Endothelial cell of umbilical vein (primary cell): ENCODE measurements at regions not wholly inside any gene's neighbourhood (a gene's known extent, or its start where the extent isn't known, plus 50 kb on each side); places are given as distances from the start of the nearest gene placed in this dataset.

Source experiments
- BruUV-seq: library from RNA; stranded (reverse); fragments of 400-500 nt; replicated peaks from 2 replicates; lab custom pipeline; 2021; lab: Mats Ljungman, UMichigan
- CTCF ChIA-PET: fragments of 300-600, 350-600 bp; sonication (Branson Sonifier 250); formaldehyde crosslinking; loops from one replicate; lab custom pipeline; 2021; ENCODE audit warnings: antibody characterized with exemption, inconsistent platforms; lab: Charles Lee
- POLR2A ChIA-PET: fragments of 300-600, 350-600 bp; sonication (Branson Sonifier 250); formaldehyde crosslinking; loops from one replicate; lab custom pipeline; 2021; ENCODE audit warnings: antibody characterized with exemption, inconsistent platforms; lab: Charles Lee
- DNase-seq: peaks from one replicate; pipeline ENCODE4 v3.0.0-alpha.2; 2011; ENCODE audit warnings: low read depth, low spot score
- FAIRE-seq: peaks from 2 replicates; lab custom pipeline; 2011; peaks lifted over from hg19 to GRCh38; lab: Jason Lieb, UNC
- H2AFZ ChIP-seq: 2 replicates; pipeline ENCODE4 v1.6.0; 2012; ENCODE audit warnings: low read depth, low read length, control low read depth, inconsistent platforms
- H3K27ac ChIP-seq: 2 replicates; pipeline ENCODE4 v1.5.1; 2011; ENCODE audit warnings: low read depth, mild to moderate bottlenecking, control low read depth, low read length, moderate library complexity; ENCODE audit not compliant: insufficient read depth
- H3K27me3 ChIP-seq, 2 experiments: 2 replicates each; pipeline versions ENCODE4 v1.6.0 to v1.6.1; 2011; ENCODE audit warnings: low read length in 2 of 2, mixed read lengths in 1 of 2; ENCODE audit not compliant: control insufficient read depth in 2 of 2, insufficient read depth in 2 of 2
- H3K36me3 ChIP-seq, 2 experiments: 2 replicates in 1 of 2; 3 replicates in 1 of 2; pipeline ENCODE4 v1.5.1; 2011; ENCODE audit warnings: low read length in 2 of 2, mild to moderate bottlenecking in 1 of 2, moderate library complexity in 1 of 2; ENCODE audit not compliant: control insufficient read depth in 2 of 2, insufficient read depth in 2 of 2; ENCODE audit errors: extremely low read depth in 1 of 2
- H3K4me1 ChIP-seq: 3 replicates; pipeline ENCODE4 v1.5.1; 2011; ENCODE audit warnings: mild to moderate bottlenecking, low read length; ENCODE audit not compliant: control insufficient read depth, insufficient read depth; ENCODE audit errors: extremely low read depth
- H3K4me2 ChIP-seq: 2 replicates; pipeline ENCODE4 v1.6.1; 2011; ENCODE audit warnings: low read length, control low read depth, mixed read lengths; ENCODE audit not compliant: insufficient read depth
- H3K4me3 ChIP-seq, 3 experiments: fragments of 200-600 bp in 1 of 3; sonication (generic), shearing (Covaris generic) in 1 of 3; replicated peaks in 1 of 3; 2 replicates each; pipeline ENCODE4 v1.5.1; 2011 to 2016; ENCODE audit warnings: control low read depth in 3 of 3, low read length in 3 of 3, mild to moderate bottlenecking in 2 of 3, inconsistent platforms in 1 of 3, low read depth in 1 of 3, moderate library complexity in 1 of 3; ENCODE audit not compliant: insufficient read depth in 1 of 3
- H3K79me2 ChIP-seq: 2 replicates; pipeline ENCODE4 v1.6.0; 2012; ENCODE audit warnings: low read length, inconsistent platforms; ENCODE audit not compliant: control insufficient read depth, insufficient read depth
- H3K9ac ChIP-seq: replicated peaks from 2 replicates; pipeline ENCODE3; 2011; ENCODE audit warnings: low read length, control low read depth; ENCODE audit not compliant: insufficient read depth; ENCODE audit errors: extremely low read depth
- H3K9me1 ChIP-seq: replicated peaks from 3 replicates; pipeline ENCODE4 v1.6.0; 2011; ENCODE audit warnings: mild to moderate bottlenecking, low read length; ENCODE audit not compliant: control insufficient read depth, insufficient read depth; ENCODE audit errors: extremely low read depth
- H3K9me3 ChIP-seq: replicated peaks from 2 replicates; pipeline ENCODE4 v1.5.1; 2012; ENCODE audit warnings: low read length, inconsistent platforms; ENCODE audit not compliant: control insufficient read depth, insufficient read depth
- H4K20me1 ChIP-seq: replicated peaks from 2 replicates; pipeline ENCODE3; 2011; ENCODE audit warnings: mild to moderate bottlenecking, low read length; ENCODE audit not compliant: control insufficient read depth, insufficient read depth; ENCODE audit errors: extremely low read depth
- CTCF ChIP-seq, 2 donors: IDR thresholded peaks; 1 replicate in 1 of 2; 2 replicates in 1 of 2; pipeline ENCODE4 v1.5.1; 2011; ENCODE audit warnings: low read length in 2 of 2, mild to moderate bottlenecking in 2 of 2, moderate library complexity in 2 of 2, control low read depth in 1 of 2, inconsistent platforms in 1 of 2, low read depth in 1 of 2; ENCODE audit not compliant: insufficient read depth in 1 of 2; ENCODE audit errors: extremely low read depth in 1 of 2
- EZH2 ChIP-seq: IDR thresholded peaks from 2 replicates; pipeline ENCODE4 v1.6.1; 2012; ENCODE audit warnings: borderline replicate concordance, low read depth, mild to moderate bottlenecking, moderate library complexity, low read length, inconsistent platforms; ENCODE audit not compliant: severe bottlenecking
- FOS ChIP-seq: IDR thresholded peaks from 2 replicates; pipeline ENCODE4 v1.6.1; 2011; ENCODE audit warnings: mild to moderate bottlenecking, low read length, moderate library complexity, borderline replicate concordance; ENCODE audit not compliant: insufficient read depth
- GATA2 ChIP-seq: IDR thresholded peaks from 2 replicates; pipeline ENCODE4 v1.7.0; 2011; ENCODE audit warnings: low read depth, mild to moderate bottlenecking, moderate library complexity, mixed read lengths, low read length; ENCODE audit not compliant: insufficient read length, insufficient read depth
- JUN ChIP-seq: IDR thresholded peaks from 2 replicates; pipeline ENCODE4 v1.6.1; 2011; ENCODE audit warnings: borderline replicate concordance, low read depth; ENCODE audit not compliant: insufficient read length, insufficient read depth
- MAX ChIP-seq: IDR thresholded peaks from 2 replicates; pipeline ENCODE4 v1.6.1; 2011; ENCODE audit not compliant: insufficient read depth, insufficient read length
- MYC ChIP-seq: IDR thresholded peaks from one replicate; pipeline ENCODE4 v1.6.1; 2011; ENCODE audit warnings: mild to moderate bottlenecking, low read depth, low read length
- POLR2A ChIP-seq: IDR thresholded peaks from 2 replicates; pipeline ENCODE4 v1.6.1; 2012; ENCODE audit warnings: low read depth, mild to moderate bottlenecking, control low read depth, low read length
- POLR2AphosphoS5 ChIP-seq: IDR thresholded peaks from 2 replicates; pipeline ENCODE4 v1.6.1; 2012; ENCODE audit warnings: low read depth, mild to moderate bottlenecking, control low read depth, low read length, moderate library complexity; ENCODE audit not compliant: insufficient read depth
- dilution Hi-C: fragments of 300-500 bp; cut with MboI; formaldehyde crosslinking; loops from one replicate; pipeline ENCODE4 v1.15.0; 2019; ENCODE audit warnings: low sequenced_read_pairs; ENCODE audit not compliant: extremely low pct_ligation_motif_present
- intact Hi-C: fragments of 100-400 bp; cut with micrococcal nuclease; formaldehyde crosslinking; loops from one replicate; pipeline ENCODE4 v1.10.0; 2022

GRCh38 chr6:27187231-27188060, 60.1 kb upstream of the PRSS16 start:
- H4K20me1 ChIP-seq = no peaks in the 10 kb centered on the region
- TF ChIP-seq MAX (no peak), FOS (no peak), POLR2A (no peak), POLR2AphosphoS5 (no peak), MYC (no peak), CTCF (IDR thresholded peaks at IDR 0.05; ENCODE audit: extremely low read depth in 1 of 2, insufficient read depth in 1 of 2, low read depth in 1 of 2, low read length in 2 of 2) (no peak), JUN (no peak), EZH2 (no peak), GATA2 (no peak)
- dilution Hi-C loops = no loop called here
- peak overlapping the region; percentile 59 to 80 (median 66) for H3K4me3 ChIP-seq
- peak overlapping the region; percentile 47 for H3K9ac ChIP-seq
- CTCF ChIA-PET = interaction anchor here (0.9 to 2.1 kb wide), 15 partner anchors 10 to 1169 kb away, joined by 3 to 22 read pairs (median 7); partner anchors contain the start of gene ZNF184
- DNase-seq (no peak), FAIRE-seq (no peak)
- H3K9me1 ChIP-seq = no peaks in the 10 kb centered on the region
- peaks cover 0 to 4% of the 10 kb centered on the region in 2 experiments for H3K27me3 ChIP-seq
- H3K4me1 ChIP-seq = no peaks in the 10 kb centered on the region
- no peaks in the 10 kb centered on the region for H3K36me3 ChIP-seq
- no peaks in the 10 kb centered on the region for H3K79me2 ChIP-seq
- POLR2A ChIA-PET = interaction anchor here (0.6 to 0.8 kb wide), 4 partner anchors 565 to 1316 kb away, joined by 3 to 7 read pairs (median 4); a partner anchor contains a TSS
- intact Hi-C loops = loop anchor here (1.0 to 5.0 kb wide), 8 partner anchors 9 to 565 kb away; partner anchors contain the start of gene POM121L2
- no peak overlapping the region for H3K27ac ChIP-seq
- no TSS peak for BruUV-seq
- H3K4me2 ChIP-seq = peak overlapping the region; percentile 79
- peak overlapping the region; percentile 77 for H2AFZ ChIP-seq
- H3K9me3 ChIP-seq = no peaks in the 10 kb centered on the region
